WTC11 (cell line): ENCODE measurements at regions not wholly inside any gene's neighbourhood (a gene's known extent, or its start where the extent isn't known, plus 50 kb on each side); places are given as distances from the start of the nearest gene placed in this dataset.

ENCODE experiments used
- ZNF416 ChIP-seq: fragments of 250-450 bp; sonication (Bioruptor Pico); IDR thresholded peaks from 2 replicates; pipeline ENCODE4 v1.9.0; 2021; ENCODE audit warnings: mild to moderate bottlenecking, inconsistent platforms
- TF ChIP-seq, protein P1 (sequence below): fragments of 200-600 bp; IDR thresholded peaks from 2 replicates; pipeline ENCODE4 v1.8.0; 2022; ENCODE audit warnings: antibody characterized with exemption

DNA sequence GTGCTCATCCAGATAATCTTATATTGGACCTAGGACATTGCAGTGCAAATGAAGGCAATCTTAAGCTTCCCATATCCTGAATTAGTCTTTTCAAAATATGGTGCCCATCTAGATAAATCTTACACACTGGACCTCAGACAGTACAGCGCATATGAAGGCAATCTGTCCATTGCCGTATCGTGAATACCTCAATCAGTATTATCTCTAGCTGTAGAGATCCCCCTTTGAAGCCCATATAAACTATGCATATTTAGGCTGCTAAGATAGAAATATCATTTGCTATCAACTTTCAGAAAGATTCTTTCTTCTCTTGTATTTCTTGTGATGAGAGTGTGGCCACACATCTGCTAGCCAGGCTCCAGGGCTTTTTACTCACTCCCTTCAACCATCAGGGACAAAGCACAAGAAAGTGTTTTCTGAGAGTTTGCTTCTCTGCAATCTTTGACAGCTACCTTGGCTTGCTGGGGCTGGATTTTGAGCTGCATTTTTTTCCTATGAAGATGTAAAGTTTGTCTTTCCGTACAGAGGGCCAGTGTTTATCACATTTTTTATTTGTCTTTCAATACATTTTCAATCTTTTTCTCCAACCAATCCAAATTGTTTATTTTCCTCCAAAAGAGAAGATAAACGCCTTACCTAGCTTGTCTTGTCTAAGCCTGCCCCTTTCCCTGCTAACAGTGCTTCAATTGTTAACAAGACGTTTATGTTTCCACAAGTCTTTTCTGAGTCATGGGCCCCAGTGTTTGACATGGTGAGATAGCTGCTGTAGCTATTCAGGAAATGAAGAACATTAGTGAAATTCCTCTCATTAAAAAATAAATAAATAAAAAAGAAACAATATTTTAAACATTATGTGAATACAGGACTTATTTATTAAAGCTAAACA lies 57.6 kb upstream of the FAT1 start:
- TF ChIP-seq, protein P1, sequence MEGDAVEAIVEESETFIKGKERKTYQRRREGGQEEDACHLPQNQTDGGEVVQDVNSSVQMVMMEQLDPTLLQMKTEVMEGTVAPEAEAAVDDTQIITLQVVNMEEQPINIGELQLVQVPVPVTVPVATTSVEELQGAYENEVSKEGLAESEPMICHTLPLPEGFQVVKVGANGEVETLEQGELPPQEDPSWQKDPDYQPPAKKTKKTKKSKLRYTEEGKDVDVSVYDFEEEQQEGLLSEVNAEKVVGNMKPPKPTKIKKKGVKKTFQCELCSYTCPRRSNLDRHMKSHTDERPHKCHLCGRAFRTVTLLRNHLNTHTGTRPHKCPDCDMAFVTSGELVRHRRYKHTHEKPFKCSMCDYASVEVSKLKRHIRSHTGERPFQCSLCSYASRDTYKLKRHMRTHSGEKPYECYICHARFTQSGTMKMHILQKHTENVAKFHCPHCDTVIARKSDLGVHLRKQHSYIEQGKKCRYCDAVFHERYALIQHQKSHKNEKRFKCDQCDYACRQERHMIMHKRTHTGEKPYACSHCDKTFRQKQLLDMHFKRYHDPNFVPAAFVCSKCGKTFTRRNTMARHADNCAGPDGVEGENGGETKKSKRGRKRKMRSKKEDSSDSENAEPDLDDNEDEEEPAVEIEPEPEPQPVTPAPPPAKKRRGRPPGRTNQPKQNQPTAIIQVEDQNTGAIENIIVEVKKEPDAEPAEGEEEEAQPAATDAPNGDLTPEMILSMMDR, result no peak
- TF ChIP-seq ZNF416 (CRISPR knock-in tag), result no peak
